ENCODE measurements at regions not wholly inside any gene's neighbourhood (a gene's known extent, or its start where the extent isn't known, plus 50 kb on each side); places are given as distances from the start of the nearest gene placed in this dataset.
A peak's percentile ranks its signal among the peaks of the same experiment; 100 is the strongest.

GRCh38 chr6:131510591-131510990 lies 62.4 kb upstream of the ARG1 start:
- no peak for DNase-seq

- peak; percentile 56 to 59 for DNase-seq
These were observed 53.2 kb upstream of the ARG1 start for GRCh38 chr6:131519670-131520436.
